DOHH2 (cell line): ENCODE measurements at regions not wholly inside any gene's neighbourhood (a gene's known extent, or its start where the extent isn't known, plus 50 kb on each side); places are given as distances from the start of the nearest gene placed in this dataset.
"Not testable (repeated sequence)": the region's sequence is repeated elsewhere in the genome, so short reads cannot be mapped to it uniquely, and the experiment has no call there.

Experiments used
- H3F3A ChIP-seq: fragments of 200-600 bp; sonication (generic), shearing (Covaris generic); 2 replicates; pipeline ENCODE4 v1.6.0; 2016; ENCODE audit warnings: antibody characterized with exemption, mild to moderate bottlenecking; ENCODE audit not compliant: control insufficient read depth, insufficient read depth
- H3K27ac ChIP-seq: fragments of 200-600 bp; sonication (generic); 2 replicates; pipeline ENCODE4 v1.5.1; 2014; ENCODE audit warnings: low read depth, mild to moderate bottlenecking, low read length, moderate library complexity
- H3K27me3 ChIP-seq: fragments of 200-600 bp; sonication (generic); 2 replicates; pipeline ENCODE4 v1.6.1; 2014; ENCODE audit warnings: mild to moderate bottlenecking, low read length, mixed read lengths; ENCODE audit not compliant: control insufficient read depth
- H3K36me3 ChIP-seq: fragments of 200-600 bp; sonication (generic); 2 replicates; pipeline ENCODE4 v1.6.1; 2014; ENCODE audit warnings: mild to moderate bottlenecking, low read length, moderate library complexity, mixed read lengths; ENCODE audit not compliant: control insufficient read depth
- H3K4me1 ChIP-seq: fragments of 200-600 bp; sonication (generic); 2 replicates; pipeline ENCODE4 v1.6.1; 2014; ENCODE audit warnings: mild to moderate bottlenecking, low read length, mixed read lengths; ENCODE audit not compliant: control insufficient read depth
- H3K4me2 ChIP-seq: fragments of 200-600 bp; sonication (generic); 2 replicates; pipeline ENCODE4 v1.6.0; 2014; ENCODE audit warnings: mild to moderate bottlenecking, low read length, moderate library complexity
- H3K4me3 ChIP-seq: fragments of 200-600 bp; sonication (generic); 2 replicates; pipeline ENCODE4 v1.5.1; 2014; ENCODE audit warnings: mild to moderate bottlenecking, low read length, mixed read lengths
- H3K79me2 ChIP-seq: fragments of 200-600 bp; sonication (generic); 2 replicates; pipeline ENCODE4 v1.6.1; 2014; ENCODE audit warnings: mild to moderate bottlenecking, low read length, mixed read lengths; ENCODE audit not compliant: control insufficient read depth
- H3K9me2 ChIP-seq: fragments of 200-600 bp; sonication (generic); replicated peaks from 2 replicates; pipeline ENCODE4 v1.6.1; 2014; ENCODE audit warnings: mild to moderate bottlenecking, low read length, mixed read lengths; ENCODE audit not compliant: control insufficient read depth
- H3K9me3 ChIP-seq: fragments of 200-600 bp; sonication (generic); 2 replicates; pipeline ENCODE4 v1.6.1; 2014; ENCODE audit warnings: antibody characterized with exemption, low read length, mixed read lengths; ENCODE audit not compliant: control insufficient read depth, insufficient read depth
- H4K20me1 ChIP-seq: fragments of 200-600 bp; sonication (generic); 2 replicates; pipeline ENCODE4 v1.6.0; 2014; ENCODE audit warnings: low read depth, mild to moderate bottlenecking, antibody characterized with exemption, low read length, moderate library complexity; ENCODE audit not compliant: control insufficient read depth, insufficient read depth
- CTCF ChIP-seq: fragments of 200-600 bp; sonication (generic); IDR thresholded peaks from one replicate; pipeline ENCODE4 v1.5.1; 2014; ENCODE audit warnings: antibody characterized with exemption, mild to moderate bottlenecking, low read depth, low read length; ENCODE audit not compliant: poor library complexity, severe bottlenecking
- EZH2phosphoT487 ChIP-seq: fragments of 200-600 bp; sonication (generic); IDR thresholded peaks from 2 replicates; pipeline ENCODE4 v1.6.1; 2017; ENCODE audit warnings: borderline replicate concordance, mild to moderate bottlenecking, antibody characterized with exemption, low read length, moderate library complexity, mixed read lengths

- Histone ChIP-seq H3K27ac (no peak overlapping the region), H3K36me3 (no peaks in the 10 kb centered on the region), H3K4me1 (no peaks in the 10 kb centered on the region), H3K27me3 (no peaks in the 10 kb centered on the region), H3F3A (no peaks in the 10 kb centered on the region), H3K9me2 (no peaks in the 10 kb centered on the region), H4K20me1 (no peaks in the 10 kb centered on the region), H3K4me2 (no peak overlapping the region), H3K4me3 (no peak overlapping the region), H3K79me2 (no peaks in the 10 kb centered on the region), H3K9me3 (no peaks in the 10 kb centered on the region)
- TF ChIP-seq EZH2phosphoT487 = no peak
Measured at GRCh38 chr4:30103455-30103854, 616.7 kb upstream of the PCDH7 start.

GRCh38 chr4:30116401-30116800 is 603.8 kb upstream of the PCDH7 start:
- Histone ChIP-seq H3K9me2 (no peaks in the 10 kb centered on the region), H3K4me1 (no peaks in the 10 kb centered on the region), H3K36me3 (no peaks in the 10 kb centered on the region), H4K20me1 (no peaks in the 10 kb centered on the region), H3K27me3 (no peaks in the 10 kb centered on the region), H3K27ac (no peak overlapping the region), H3K4me2 (no peak overlapping the region), H3K79me2 (no peaks in the 10 kb centered on the region), H3K4me3 (no peak overlapping the region), H3F3A (no peaks in the 10 kb centered on the region), H3K9me3 (no peaks in the 10 kb centered on the region)
- TF ChIP-seq EZH2phosphoT487 (no peak), CTCF (no peak)

- no peaks in the 10 kb centered on the region for H4K20me1 ChIP-seq
- no peaks in the 10 kb centered on the region for H3K79me2 ChIP-seq
- H3F3A ChIP-seq = no peaks in the 10 kb centered on the region
- H3K9me2 ChIP-seq = no peaks in the 10 kb centered on the region
- TF ChIP-seq EZH2phosphoT487 (no peak), CTCF (no peak)
- no peak overlapping the region for H3K4me3 ChIP-seq
- no peaks in the 10 kb centered on the region for H3K4me1 ChIP-seq
- H3K27me3 ChIP-seq = no peaks in the 10 kb centered on the region
- H3K4me2 ChIP-seq = no peak overlapping the region
- H3K36me3 ChIP-seq = no peaks in the 10 kb centered on the region
- H3K27ac ChIP-seq = no peak overlapping the region
- H3K9me3 ChIP-seq = no peaks in the 10 kb centered on the region
Measured at GRCh38 chr4:30117433-30117832, 602.7 kb upstream of the PCDH7 start.

GRCh38 chr4:30122711-30123110 is 597.5 kb upstream of the PCDH7 start:
- no peaks in the 10 kb centered on the region for H4K20me1 ChIP-seq
- H3K9me2 ChIP-seq = no peaks in the 10 kb centered on the region
- no peak overlapping the region for H3K4me3 ChIP-seq
- no peak overlapping the region for H3K27ac ChIP-seq
- H3K4me1 ChIP-seq = no peaks in the 10 kb centered on the region
- TF ChIP-seq CTCF = no peak
- no peak for TF ChIP-seq EZH2phosphoT487
- no peaks in the 10 kb centered on the region for H3K79me2 ChIP-seq
- no peaks in the 10 kb centered on the region for H3K9me3 ChIP-seq
- H3K4me2 ChIP-seq = no peak overlapping the region
- no peaks in the 10 kb centered on the region for H3F3A ChIP-seq
- H3K36me3 ChIP-seq = no peaks in the 10 kb centered on the region
- H3K27me3 ChIP-seq = no peaks in the 10 kb centered on the region

- H3K4me2 ChIP-seq, H3K27ac ChIP-seq, H3K9me2 ChIP-seq, H3K27me3 ChIP-seq, H4K20me1 ChIP-seq, H3K36me3 ChIP-seq, H3K4me1 ChIP-seq, H3K9me3 ChIP-seq, H3K4me3 ChIP-seq, H3F3A ChIP-seq, H3K79me2 ChIP-seq: not testable (repeated sequence)
Measured at GRCh38 chr4:30124621-30125020, 595.5 kb upstream of the PCDH7 start.
